GM18907 (cell line): ENCODE measurements at regions not wholly inside any gene's neighbourhood (a gene's known extent, or its start where the extent isn't known, plus 50 kb on each side); places are given as distances from the start of the nearest gene placed in this dataset.

Experiments
- ATAC-seq: cut with Tn5 transposase; IDR thresholded peaks from one replicate; pipeline ENCODE4 v1.9.1; 2021; ENCODE audit warnings: mild to moderate bottlenecking, moderate library complexity; ENCODE audit not compliant: unreplicated experiment

DNA sequence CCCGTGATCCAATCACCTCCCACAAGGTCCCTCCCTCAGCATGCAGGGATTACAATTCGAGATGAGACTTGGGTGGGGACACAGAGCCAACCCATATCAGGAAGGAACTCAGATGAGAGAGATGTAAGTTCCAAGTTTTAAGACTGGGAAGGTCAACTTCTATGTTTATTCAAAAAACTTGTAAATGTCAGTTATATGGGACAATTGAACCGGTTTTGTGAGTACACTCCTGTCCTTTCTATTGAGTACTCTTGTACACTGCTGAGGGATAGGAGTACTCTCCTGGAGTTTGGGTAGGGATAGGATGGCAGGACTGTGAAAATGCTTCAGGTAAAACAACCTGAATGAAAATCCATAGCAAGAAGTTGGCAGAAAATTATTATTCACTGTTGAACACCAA lies 239.1 kb downstream of the ZNF674 start:
- no peak for ATAC-seq

DNA sequence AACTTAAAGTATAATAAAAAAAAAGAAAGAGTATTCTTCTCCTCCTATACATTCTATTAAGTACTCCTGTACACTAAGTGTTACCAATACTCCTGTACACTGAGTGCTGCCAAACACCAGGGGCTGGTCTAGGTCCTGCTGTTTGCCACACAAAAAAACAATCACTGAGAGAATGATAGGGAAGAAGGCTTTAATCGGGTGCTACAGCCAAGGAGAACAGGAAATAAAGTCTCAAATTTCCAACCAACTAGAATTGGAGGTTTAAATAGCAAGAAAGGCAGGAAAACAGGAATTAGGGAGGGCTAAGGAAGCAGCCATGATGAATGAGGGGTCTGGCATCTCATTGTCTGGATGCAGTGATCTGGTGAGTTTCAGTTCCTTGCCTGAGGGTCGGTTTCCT lies 239.8 kb downstream of the ZNF674 start:
- ATAC-seq, result no peak

DNA sequence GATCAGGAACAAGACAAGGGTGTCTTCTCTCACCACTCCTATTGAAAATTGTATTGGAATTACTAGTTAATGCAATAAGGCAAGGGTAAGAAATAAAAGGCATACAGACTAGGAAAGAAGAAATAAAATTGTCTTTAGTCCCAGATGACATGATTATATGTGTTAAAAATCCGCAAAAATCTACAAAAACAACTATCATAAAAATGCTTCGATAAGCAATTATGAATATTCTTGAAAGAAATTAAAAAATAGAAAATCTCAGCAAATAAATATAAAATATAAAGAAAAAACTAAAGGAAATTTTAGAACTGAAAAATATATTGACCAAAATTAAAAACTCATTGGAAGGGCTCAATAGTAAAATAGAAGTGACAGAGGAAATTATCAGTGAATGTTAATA lies 243.3 kb downstream of the ZNF674 start:
- no peak for ATAC-seq

DNA sequence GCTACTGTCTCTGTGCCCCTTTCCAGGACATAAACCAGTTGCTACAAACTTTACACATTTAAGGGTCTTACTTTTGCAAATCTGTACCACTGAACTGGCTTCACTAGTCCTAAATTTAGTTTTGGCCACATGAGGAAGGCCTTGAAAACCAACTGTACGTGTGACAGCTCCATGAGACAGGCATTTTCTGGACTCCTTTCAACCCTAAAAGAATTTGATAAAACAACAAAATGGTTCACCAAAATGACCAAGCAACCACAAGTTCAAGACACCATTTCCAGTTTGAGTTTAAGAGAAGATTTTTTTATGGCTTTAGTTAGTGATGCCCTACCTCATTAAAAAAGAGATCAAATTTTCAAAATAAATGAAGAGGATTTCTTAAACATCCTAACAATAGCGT lies 246.4 kb downstream of the ZNF674 start:
- ATAC-seq, result no peak

DNA sequence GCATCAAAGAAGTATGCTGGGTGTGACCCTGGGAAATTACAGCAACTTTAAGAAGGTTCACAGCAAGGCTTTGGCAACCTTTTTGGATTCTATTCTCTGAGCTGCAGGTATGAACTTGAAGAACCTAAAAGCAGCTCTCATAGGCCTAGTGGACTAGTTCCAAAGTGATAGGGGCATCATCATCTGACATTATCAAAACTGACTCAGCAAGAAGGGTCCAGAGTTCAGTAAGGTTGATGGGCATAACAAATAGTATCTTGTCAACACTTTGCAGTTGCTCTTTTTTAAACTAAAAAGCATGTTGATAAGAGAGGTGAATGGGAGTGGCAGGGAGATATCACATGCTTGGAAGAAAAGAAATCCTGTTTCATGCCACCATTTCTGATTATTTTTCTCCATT lies 249.3 kb downstream of the ZNF674 start:
- ATAC-seq, result no peak

DNA sequence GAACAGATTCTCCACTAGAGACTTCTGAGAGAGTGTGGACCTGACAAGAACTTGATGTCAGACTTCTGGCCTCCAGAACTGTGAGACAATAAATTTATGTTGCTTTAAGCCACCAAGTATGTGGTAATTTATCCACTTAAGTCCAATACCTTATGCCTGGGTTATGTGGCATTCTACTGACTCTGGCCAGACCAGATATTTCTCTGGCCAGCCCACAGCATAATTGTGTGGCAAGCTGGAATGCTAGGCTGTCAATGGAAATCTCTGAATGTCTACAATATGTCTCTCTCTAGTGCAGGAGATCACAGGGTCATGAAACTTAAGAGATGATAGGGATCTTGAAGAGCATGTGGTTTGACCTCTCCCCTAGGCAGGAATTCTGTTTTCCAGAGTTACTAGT lies 251.0 kb downstream of the ZNF674 start:
- no peak for ATAC-seq

DNA sequence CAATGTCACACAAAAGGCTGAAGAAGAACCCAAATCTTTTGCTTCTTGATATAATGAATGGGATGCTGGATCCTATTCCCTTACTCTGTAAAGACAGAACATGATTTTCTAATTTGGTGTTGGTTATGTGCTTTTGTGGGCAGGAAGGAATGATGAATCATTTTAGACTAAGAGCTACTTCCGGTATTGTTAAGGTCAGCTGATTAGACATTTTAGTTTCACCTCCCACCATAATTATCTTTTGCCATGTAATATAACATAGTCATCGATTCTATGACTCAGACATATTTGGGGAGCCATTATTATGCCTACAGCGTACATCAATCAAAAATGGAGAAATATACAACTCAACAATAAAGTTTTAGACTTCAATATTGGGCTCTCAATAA lies 265.3 kb downstream of the ZNF674 start:
- ATAC-seq, result no peak

DNA sequence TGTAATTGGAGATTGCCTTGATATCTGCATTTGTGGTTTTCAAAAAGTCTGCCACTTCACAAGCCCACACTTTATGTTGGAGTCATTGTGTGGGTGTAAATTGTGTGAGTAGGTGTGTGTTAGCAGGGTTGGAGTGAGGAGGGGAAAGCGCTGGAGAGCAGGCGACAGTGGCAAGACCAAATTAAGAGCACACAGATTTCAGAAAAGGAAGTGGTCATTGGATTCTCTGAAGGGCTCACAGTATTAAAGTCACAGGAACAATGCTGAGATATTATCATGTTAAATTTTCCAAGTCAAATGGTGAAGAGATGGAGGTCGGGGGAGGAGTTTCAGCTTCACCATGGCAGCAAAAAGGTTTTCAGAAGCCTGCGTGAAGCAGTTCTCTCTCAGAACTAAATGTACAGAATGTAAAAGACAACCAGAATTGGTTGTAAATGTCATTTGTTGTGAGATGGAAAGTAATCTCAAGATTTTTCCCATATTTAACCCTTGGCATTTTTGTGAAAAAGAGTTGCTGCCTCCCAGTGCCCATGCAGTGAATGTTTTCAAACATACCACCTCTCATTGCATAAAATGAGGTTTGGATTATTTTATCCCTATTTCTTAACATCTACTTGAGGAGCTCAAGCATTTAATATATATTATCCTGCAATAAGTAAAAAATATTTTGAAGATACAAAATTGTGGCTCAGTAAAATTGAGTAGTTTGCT lies 265.9 kb downstream of the ZNF674 start:
- no peak for ATAC-seq

DNA sequence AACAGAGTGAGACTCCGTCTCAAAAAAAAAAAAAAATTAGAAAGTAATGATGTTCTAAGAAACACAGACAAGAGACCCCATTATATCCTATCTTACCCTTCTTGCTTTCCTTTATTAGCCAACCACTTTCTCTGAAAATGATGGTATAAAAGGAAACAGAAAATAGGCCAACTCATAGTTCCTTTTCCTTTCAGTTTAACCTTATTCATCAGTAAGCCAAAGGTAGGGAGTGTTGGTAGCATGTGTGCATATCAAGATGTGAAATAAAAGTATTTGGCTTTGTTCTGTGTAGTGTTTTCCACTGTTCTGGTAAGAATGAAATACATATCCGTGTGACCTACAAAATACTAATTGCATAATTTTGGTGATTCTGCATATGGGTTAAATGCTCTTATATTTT lies 266.6 kb downstream of the ZNF674 start:
- ATAC-seq, result no peak

DNA sequence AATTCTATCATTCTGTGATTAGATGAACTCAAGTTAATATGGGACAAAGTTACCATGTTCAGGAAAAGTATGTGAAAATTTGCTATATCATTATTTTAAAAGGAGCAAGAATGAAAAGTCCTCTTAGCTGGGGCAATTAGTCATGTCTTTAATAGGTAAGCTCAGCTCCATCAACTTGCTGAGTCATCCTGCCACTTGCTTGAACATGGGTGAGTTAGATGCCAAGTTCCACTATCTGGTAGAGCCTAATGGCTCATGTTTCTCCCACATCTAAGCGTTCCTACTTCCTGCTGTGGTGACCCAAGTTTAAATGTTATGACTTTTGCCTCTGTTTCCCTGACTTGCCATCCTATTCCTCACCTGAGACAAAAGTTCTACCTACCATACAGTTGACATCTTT lies 276.8 kb downstream of the ZNF674 start:
- no peak for ATAC-seq

DNA sequence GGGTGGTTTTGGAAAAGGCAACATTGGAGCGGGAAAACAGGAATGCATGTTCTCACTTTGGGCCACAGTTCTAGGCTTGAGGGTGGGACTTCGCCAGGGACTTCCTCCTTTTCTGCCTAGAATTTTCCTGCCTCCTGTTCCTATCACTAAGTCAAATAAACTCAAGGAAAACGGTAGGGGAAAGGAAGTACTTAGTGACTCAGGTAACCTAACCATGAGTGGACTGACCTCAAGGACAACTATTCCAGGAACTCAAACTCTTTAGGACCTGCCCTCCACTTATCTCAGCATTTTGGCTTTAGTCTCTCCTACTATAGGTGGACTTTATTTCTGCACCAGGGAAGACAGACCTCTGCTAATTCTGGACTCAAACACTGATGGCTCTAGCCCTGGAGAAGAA lies 281.7 kb downstream of the ZNF674 start:
- ATAC-seq, result no peak

DNA sequence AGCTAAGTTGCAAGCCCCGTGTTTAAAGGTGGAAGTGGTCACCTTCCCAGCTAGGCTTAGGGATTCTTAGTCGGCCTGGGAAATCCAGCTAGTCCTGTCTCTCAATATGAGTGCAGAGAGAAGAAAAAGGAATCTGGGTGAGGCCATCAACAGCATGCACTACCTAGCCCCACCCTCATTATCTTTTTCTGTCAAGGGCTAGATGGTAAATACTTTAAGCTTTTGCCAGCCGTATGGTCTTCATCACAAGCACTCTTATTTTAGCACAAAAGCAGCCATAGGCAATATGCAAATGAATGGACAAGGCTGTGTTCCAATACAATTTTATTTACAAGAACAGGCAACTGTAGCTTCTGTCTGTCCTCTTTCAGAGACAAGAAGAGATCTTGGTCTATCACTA lies 282.9 kb downstream of the ZNF674 start:
- no peak for ATAC-seq

DNA sequence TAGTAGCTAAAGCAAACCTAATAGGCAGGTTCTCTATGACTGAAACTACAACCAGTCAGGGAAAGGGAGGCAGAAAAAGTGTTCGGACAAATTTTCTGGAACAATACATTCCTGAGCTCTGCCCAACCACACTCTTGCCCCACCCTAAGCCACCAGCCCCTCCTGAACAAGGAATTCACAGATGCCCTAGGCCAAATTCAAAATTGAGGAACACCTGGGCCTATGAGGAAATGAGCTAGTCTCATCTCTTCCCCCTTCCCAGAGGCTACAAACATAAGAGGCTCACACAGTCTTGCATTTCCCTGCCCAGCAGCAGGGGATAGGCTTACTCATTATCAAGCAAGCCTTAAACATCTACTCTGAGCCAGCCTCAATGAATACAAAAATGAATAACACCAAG lies 284.7 kb downstream of the ZNF674 start:
- no peak for ATAC-seq

DNA sequence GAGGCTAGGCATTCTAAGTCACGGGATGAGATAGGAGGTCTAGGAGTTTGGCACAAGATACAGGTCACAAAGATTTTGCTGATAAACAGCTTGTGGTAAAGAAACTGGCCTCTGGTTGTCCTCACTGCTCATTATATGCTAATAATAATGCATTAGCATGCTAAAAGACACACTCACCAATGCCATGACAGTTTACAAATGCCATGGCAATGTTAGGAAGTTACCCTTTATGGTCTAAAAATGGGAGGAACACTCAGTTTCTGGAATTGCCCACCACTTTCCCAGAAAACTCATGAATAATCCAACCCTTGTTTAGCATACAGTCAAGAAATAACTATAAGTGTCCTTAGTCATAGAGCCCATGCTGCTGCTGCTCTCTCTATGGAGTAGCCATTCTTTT lies 286.9 kb downstream of the ZNF674 start:
- ATAC-seq, result no peak

DNA sequence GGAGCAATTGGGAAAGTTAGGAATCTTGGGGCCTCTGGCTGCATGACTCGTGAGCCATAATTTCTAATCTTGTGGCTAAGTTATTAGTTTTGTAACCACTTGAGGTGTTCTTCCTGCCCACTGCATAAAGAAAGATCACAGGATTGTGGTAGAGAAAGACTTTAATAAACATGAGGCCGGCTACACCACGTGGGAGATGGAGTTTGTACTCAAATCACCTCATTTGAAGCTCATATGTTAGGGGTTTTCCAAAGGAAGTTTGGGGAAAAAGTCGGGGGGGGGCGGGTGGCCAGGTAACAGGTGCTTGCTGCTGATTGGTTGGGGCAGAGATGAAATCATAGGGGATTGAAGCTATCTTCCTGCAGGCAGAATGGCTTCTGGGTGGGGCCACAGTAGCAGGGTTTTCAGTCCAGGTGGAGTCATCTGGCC lies 287.8 kb downstream of the ZNF674 start:
- no peak for ATAC-seq

DNA sequence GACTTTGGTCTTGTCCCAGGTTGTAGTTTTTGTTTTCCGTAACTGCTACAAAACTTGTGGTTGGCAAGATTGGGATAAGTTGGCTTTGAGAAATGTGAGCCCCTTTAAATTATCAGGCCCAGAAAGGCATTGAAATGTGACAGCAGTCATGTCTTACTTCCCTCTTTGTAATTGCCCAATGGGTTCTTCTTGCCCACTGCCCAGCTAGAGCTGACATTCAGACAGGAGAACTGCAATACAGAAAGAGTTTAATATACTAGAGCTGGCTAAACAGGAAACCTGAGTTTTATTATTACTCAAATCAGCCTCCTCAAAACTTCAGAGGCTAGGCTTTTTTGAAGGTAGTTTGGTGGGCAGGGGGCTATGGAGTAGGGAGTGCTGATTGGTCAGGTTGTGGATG lies 288.3 kb downstream of the ZNF674 start:
- no peak for ATAC-seq

DNA sequence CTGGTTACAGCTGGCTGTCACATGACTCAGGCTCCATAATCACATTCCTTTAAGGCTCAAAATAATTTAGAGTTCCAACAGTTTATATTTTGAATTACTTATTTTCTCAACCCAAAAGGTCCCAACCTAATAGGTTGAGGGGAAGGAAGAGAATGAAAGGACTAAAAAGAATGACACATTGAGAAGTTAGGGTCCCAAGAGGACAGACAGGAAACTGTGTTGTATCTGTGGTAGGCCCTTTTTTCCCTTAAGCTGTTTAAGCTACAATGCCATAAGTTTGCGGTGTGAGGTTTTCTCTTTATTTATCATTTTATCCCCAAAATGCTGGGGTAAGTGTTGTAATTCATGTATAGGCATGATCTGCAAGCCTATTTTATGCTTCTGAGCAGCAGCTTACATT lies 290.2 kb downstream of the ZNF674 start:
- ATAC-seq, result peak; percentile 70

DNA sequence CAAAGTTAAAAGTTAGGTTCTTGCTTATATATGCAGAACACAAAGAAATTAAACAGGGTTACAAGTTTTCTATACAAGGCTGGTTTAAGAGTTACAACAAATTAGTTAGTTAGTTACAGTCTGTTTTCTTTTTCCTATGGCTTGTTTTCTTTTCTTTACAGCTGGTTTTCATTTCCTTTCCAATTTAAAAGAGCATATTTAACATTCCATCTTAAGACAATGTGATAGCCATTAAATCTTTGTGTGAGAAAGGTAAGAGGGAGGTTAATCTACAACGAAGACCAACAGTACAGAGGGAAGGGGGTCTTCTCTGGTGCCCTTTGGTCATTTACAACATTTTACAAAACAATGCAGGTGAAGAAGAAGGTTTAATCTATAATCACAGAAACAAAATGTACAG lies 290.6 kb downstream of the ZNF674 start:
- ATAC-seq, result peak; percentile 9

DNA sequence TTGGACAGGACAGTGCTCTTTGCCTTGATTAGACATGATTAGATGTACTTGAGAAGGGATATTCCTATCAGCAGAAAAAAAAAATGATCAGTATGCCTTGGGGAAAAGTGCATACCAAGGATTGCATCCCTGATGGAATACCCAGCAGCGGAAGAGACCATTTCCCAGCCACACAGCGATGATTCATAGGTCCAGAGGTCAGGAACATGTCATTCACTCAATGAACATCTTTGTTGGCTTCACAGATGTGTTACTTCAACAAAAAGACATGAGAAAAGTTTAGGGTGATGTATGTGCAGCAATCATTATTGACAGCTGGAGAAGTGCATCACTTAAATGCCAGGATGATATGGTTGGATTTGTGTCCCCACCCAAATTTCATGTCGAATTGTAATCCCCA lies 293.5 kb downstream of the ZNF674 start:
- ATAC-seq, result no peak

DNA sequence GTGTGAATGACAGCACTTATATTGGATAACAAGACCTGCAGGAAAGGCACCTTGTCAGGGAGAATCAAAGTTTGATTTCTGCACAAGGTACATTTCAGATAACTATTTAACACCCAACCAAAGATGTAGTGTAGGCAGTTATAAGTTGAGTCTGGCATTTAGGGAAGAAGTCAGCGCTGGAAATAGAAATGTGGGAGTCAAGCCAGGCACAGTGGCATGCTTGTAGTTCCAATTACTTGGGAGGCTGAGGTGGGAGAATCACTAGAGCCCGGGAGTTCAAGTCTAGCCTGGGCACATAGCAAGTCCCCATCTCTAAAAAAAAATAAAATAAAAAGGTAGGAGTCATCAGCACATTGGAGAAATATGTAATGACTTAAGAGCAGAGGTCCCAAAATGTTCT lies 295.1 kb downstream of the ZNF674 start:
- no peak for ATAC-seq

DNA sequence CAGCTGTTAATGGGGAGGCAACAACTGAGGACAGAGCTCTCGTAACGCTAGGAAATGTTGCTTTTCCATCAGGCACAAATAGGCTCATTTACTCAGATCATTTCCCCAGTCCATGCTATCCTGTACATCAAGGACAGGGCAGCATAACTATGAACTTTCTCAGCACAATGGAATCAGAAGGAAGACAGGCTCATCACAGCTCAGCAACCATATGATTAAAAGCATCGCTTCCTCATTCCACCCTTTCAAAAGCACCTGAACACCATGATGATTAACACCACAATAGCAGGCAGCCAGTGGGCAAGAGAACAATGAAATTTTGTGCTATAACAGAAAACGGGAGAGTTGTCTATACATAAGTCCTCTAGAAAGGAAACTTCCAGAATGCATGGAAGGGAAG lies 297.8 kb downstream of the ZNF674 start:
- ATAC-seq, result no peak

DNA sequence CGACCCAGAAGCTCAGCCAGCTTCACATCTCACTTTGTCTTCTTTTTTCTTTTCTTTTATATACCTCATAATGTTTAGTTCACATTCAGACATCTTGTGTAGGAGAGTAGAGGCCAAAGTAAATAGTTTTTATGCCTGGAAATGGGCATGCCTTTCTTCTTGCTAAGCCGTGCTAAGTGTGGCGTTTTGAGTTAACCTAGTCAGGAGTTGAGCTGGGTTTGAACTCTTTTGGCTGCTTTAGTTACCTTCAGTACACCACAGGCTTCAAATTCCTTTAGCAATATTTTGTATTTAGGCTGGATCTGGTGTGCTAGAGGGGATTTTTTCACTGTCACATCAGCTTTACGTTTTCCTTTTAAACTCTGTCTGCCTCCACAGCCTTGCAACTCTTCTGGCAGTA lies 300.8 kb downstream of the ZNF674 start:
- no peak for ATAC-seq

DNA sequence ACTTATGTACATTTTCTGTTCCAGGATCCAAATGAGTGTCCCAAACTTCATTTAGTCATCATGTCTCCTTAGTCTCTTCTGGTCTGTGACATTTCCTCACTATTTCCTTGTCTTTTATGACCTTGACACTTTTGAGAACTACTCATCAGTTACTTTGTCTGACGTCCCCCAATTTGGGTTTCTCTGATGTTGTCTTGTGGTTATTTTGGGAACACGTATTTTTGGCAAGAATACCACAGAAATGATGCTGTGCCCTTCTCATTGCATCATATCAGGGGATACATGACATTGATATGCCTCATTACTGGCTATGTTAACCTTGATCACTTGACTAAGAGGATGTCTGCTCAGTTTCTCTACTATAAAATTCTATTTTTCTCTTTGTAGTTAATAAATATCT lies 308.8 kb downstream of the ZNF674 start:
- no peak for ATAC-seq
